Calu3 (cell line): ENCODE measurements at regions not wholly inside any gene's neighbourhood (a gene's known extent, or its start where the extent isn't known, plus 50 kb on each side); places are given as distances from the start of the nearest gene placed in this dataset.

ENCODE experiments used
- BruUV-seq: library from RNA; stranded (reverse); fragments of 400-500 nt; replicated peaks from 2 replicates; lab custom pipeline; 2021; lab: Mats Ljungman, UMichigan
- CTCF ChIA-PET: fragments of 300-600 bp; sonication (Branson Sonifier 250); formaldehyde crosslinking; loops from one replicate; lab custom pipeline; 2022; ENCODE audit warnings: antibody characterized with exemption; lab: Charles Lee
- DNase-seq: peaks from one replicate; pipeline ENCODE4 v3.0.0; 2022
- H3K27ac Mint-ChIP-seq: one replicate; pipeline ENCODE4 v1.8.0; 2022; ENCODE audit warnings: mixed read lengths; ENCODE audit not compliant: unreplicated experiment
- H3K27me3 Mint-ChIP-seq: one replicate; pipeline ENCODE4 v1.8.0; 2022; ENCODE audit warnings: mixed read lengths; ENCODE audit not compliant: unreplicated experiment
- H3K36me3 Mint-ChIP-seq: one replicate; pipeline ENCODE4 v1.8.0; 2022; ENCODE audit warnings: mild to moderate bottlenecking, moderate library complexity, mixed read lengths; ENCODE audit not compliant: insufficient read depth, unreplicated experiment
- H3K4me1 Mint-ChIP-seq: one replicate; pipeline ENCODE4 v1.8.0; 2022; ENCODE audit warnings: mild to moderate bottlenecking, low read depth, mixed read lengths; ENCODE audit not compliant: unreplicated experiment
- H3K4me3 Mint-ChIP-seq: one replicate; pipeline ENCODE4 v1.8.0; 2022; ENCODE audit warnings: mild to moderate bottlenecking, low read depth, moderate library complexity, mixed read lengths; ENCODE audit not compliant: unreplicated experiment
- H3K9me3 Mint-ChIP-seq: one replicate; pipeline ENCODE4 v1.8.0; 2022; ENCODE audit warnings: low read depth, mixed read lengths; ENCODE audit not compliant: unreplicated experiment
- intact Hi-C: fragments of 100-400 bp; cut with micrococcal nuclease; formaldehyde crosslinking; loops from one replicate; pipeline ENCODE4 v1.10.0; 2022; ENCODE audit not compliant: unreplicated experiment
- TF ChIP-seq, protein P1 (sequence below): fragments of 200-600 bp; IDR thresholded peaks from one replicate; pipeline ENCODE4 v1.8.0; 2022; ENCODE audit warnings: antibody characterized with exemption; ENCODE audit not compliant: unreplicated experiment

DNA sequence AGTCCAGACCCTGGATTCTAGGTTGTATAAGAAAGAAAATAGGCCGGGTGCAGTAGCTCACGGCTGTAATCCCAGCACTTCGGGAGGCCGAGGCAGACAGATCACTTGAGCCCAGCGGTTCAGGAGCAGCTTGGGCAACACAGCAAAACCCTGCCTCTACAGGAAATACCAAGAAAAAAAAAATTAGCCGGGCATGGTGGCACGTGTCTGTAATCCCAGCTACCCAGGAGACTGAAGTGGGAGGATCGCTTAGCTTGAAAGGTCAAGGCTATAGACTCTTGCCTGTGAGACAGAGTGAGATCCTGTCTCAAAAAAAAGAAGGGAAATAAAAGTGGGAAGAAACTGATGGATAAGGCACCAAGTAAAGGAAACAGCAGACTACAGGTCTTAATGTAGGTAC, 287.9 kb upstream of the KLF14 start:
- H3K27ac Mint-ChIP-seq: no peak overlapping the region
- peaks cover 11% of the 10 kb centered on the region for H3K4me1 Mint-ChIP-seq
- no peaks in the 10 kb centered on the region for H3K27me3 Mint-ChIP-seq
- no TSS peak for BruUV-seq
- H3K9me3 Mint-ChIP-seq: no peaks in the 10 kb centered on the region
- intact Hi-C loops: no loop called here
- TF ChIP-seq, protein P1, sequence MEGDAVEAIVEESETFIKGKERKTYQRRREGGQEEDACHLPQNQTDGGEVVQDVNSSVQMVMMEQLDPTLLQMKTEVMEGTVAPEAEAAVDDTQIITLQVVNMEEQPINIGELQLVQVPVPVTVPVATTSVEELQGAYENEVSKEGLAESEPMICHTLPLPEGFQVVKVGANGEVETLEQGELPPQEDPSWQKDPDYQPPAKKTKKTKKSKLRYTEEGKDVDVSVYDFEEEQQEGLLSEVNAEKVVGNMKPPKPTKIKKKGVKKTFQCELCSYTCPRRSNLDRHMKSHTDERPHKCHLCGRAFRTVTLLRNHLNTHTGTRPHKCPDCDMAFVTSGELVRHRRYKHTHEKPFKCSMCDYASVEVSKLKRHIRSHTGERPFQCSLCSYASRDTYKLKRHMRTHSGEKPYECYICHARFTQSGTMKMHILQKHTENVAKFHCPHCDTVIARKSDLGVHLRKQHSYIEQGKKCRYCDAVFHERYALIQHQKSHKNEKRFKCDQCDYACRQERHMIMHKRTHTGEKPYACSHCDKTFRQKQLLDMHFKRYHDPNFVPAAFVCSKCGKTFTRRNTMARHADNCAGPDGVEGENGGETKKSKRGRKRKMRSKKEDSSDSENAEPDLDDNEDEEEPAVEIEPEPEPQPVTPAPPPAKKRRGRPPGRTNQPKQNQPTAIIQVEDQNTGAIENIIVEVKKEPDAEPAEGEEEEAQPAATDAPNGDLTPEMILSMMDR: no peak
- no peak for DNase-seq
- peaks cover 12% of the 10 kb centered on the region for H3K36me3 Mint-ChIP-seq
- no peak overlapping the region for H3K4me3 Mint-ChIP-seq
- CTCF ChIA-PET: interaction anchor here (0.6 kb wide), 1 partner anchor 44 kb away, joined by 5 read pairs; no protein-coding TSS in a partner anchor

DNA sequence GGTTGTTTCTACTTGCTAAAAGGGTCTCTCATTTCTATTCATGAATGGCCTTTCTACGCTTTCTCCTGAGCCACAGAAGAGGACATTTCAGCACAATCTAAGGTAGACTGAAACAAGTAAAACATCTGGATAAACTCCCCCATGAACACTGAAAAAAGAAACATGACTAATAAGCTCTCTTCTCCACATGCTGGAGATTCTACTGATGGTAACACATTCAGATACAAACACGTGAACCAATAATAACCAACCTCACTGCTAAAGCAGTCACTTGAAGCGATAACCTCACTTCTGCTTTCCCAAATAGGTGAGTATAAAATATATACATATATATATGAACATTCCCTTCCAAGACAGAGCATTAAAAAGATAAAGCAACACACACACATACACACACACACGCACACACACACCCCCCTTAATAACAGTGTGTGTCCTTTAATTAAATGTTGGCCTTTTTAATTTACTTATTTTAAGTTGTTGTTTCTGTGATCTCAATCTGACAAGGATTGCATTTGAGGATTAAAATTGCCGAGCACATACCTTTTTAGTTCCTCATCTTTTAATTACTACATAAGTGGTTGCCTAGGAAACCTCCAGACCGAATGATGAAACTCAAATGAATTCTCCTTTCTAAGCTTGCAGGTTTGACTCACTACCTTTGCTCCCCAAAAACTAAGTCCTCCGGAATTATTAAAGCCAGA, 292.4 kb upstream of the KLF14 start:
- TF ChIP-seq, protein P1: no peak
- H3K36me3 Mint-ChIP-seq: peaks cover 5% of the 10 kb centered on the region
- no peak for DNase-seq
- H3K9me3 Mint-ChIP-seq: no peaks in the 10 kb centered on the region
- H3K4me1 Mint-ChIP-seq: peaks cover 13% of the 10 kb centered on the region
- intact Hi-C loops: no loop called here
- CTCF ChIA-PET: no interaction called here
- no TSS peak for BruUV-seq
- no peak overlapping the region for H3K27ac Mint-ChIP-seq
- H3K4me3 Mint-ChIP-seq: no peak overlapping the region
- no peaks in the 10 kb centered on the region for H3K27me3 Mint-ChIP-seq

DNA sequence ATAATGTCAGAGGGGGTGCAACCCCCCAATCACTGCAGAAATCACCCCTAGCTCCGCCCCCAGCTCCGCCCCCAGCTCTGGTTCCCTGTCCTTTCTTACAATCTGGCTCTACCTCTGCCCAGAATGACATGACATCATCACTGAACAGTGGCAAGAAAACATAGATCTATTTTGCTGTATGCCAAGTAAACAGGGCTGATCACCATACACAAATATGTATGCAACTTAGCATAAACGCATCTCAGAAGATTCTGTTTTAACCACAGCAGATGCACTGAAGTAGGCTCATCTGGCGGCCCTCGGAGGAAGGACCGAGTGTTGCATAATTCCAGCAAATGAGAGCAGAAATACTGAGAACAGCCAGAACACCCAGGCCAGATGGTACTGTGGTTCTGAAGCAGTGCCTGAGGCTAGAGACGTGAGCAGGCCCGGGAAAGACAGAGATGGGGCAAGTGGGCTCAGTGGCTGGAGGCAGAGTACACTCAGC, 293.3 kb upstream of the KLF14 start:
- H3K4me1 Mint-ChIP-seq: peaks cover 13% of the 10 kb centered on the region
- CTCF ChIA-PET: no interaction called here
- H3K9me3 Mint-ChIP-seq: no peaks in the 10 kb centered on the region
- H3K4me3 Mint-ChIP-seq: no peak overlapping the region
- H3K27me3 Mint-ChIP-seq: no peaks in the 10 kb centered on the region
- intact Hi-C loops: no loop called here
- BruUV-seq: no TSS peak
- TF ChIP-seq, protein P1: no peak
- H3K36me3 Mint-ChIP-seq: no peaks in the 10 kb centered on the region
- no peak for DNase-seq
- no peak overlapping the region for H3K27ac Mint-ChIP-seq

DNA sequence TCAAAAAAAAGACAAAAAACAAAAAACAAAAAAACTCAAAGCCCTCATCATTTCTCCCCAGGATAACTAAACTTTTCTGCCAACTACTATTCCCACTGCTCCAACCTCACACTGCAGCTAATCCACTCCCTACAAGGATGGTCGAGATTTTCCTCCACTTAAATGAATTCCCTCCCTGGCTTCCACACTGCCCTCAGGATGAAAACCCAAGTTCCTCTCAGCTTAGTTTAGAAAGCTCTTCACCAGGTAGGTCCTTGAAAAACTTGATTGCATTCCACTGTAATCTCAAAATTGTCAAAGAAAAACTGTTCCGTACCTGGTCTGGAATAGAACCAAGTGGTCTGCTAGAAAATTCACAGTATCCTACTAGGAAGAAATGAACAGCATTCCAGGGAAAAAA, 294.3 kb upstream of the KLF14 start:
- TF ChIP-seq, protein P1: no peak
- CTCF ChIA-PET: interaction anchor here (0.6 to 0.7 kb wide), 2 partner anchors 24 to 33 kb away, joined by 3 to 4 read pairs; no protein-coding TSS in a partner anchor
- H3K36me3 Mint-ChIP-seq: no peaks in the 10 kb centered on the region
- no peak overlapping the region for H3K27ac Mint-ChIP-seq
- no peaks in the 10 kb centered on the region for H3K27me3 Mint-ChIP-seq
- no TSS peak for BruUV-seq
- H3K9me3 Mint-ChIP-seq: no peaks in the 10 kb centered on the region
- peaks cover 13% of the 10 kb centered on the region for H3K4me1 Mint-ChIP-seq
- intact Hi-C loops: no loop called here
- DNase-seq: no peak
- H3K4me3 Mint-ChIP-seq: no peak overlapping the region
